Liver (tissue), 3 donors: ENCODE measurements at regions not wholly inside any gene's neighbourhood (a gene's known extent, or its start where the extent isn't known, plus 50 kb on each side); places are given as distances from the start of the nearest gene placed in this dataset.

Experiments used
- EGR1 ChIP-seq, 2 donors: IDR thresholded peaks; 2 replicates each; pipeline ENCODE4 v1.6.1; 2016 to 2018; ENCODE audit warnings: antibody characterized with exemption in 2 of 2, low read depth in 2 of 2
- HNF4A ChIP-seq, 2 donors: conservative IDR thresholded peaks; 2 replicates each; pipeline ENCODE4 v1.6.1; 2016; ENCODE audit warnings: antibody characterized with exemption in 2 of 2, mild to moderate bottlenecking in 2 of 2
- YY1 ChIP-seq: IDR thresholded peaks from 2 replicates; pipeline ENCODE4 v1.6.1; 2016; ENCODE audit warnings: antibody characterized with exemption, mild to moderate bottlenecking
- TF ChIP-seq, protein P1 (sequence below): fragments of 150-350 bp; IDR thresholded peaks from 2 replicates; pipeline ENCODE4 v1.5.1; 2017; ENCODE audit warnings: improper control_type of control experiment, low read depth, low read length; ENCODE audit not compliant: missing input control
- TF ChIP-seq, protein P2 (sequence below): IDR thresholded peaks from 2 replicates; pipeline ENCODE4 v1.6.1; 2016; ENCODE audit warnings: antibody characterized with exemption
- donor health status: healthy.
- donor health status: healthy.

DNA sequence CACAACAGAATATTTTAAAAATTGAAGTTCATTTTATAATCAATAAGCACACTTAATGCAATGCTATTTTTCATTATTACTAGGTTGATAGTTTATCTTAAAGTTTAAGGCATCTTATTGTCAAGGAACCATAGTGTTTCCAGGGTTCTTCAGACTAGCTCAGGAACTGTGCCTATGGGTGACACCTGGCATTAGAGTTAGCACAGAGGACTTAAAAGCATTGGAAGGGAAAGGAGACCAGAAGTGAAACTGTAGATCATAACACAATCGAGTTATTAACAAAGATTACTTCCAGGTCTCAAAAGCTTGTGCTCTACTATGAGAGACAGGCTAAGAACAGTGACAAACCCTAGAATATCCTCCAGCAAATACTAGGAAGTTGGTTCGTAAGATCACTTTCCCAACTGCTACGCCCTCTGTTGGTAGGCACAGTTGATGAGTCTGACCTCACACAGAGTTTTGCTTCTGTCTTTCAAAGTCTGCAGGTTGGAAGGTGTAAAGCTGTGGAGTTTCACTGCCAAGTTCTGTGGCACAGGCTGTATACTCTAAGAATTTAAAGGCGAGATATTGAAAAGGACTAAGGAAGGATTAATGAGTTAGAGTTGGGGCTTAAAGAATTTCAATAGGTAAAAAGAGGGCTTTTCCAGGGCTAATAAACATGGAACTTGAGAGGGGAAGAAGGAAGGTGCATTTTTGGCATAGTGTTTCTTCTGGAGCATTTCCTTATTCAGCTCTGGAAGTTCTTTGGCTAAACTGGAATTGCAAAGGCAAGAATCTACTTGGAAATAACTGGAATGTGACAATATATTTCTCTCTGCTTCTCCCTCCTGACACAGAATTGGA, 531.3 kb upstream of the JAG1 start:
- TF ChIP-seq, protein P1, sequence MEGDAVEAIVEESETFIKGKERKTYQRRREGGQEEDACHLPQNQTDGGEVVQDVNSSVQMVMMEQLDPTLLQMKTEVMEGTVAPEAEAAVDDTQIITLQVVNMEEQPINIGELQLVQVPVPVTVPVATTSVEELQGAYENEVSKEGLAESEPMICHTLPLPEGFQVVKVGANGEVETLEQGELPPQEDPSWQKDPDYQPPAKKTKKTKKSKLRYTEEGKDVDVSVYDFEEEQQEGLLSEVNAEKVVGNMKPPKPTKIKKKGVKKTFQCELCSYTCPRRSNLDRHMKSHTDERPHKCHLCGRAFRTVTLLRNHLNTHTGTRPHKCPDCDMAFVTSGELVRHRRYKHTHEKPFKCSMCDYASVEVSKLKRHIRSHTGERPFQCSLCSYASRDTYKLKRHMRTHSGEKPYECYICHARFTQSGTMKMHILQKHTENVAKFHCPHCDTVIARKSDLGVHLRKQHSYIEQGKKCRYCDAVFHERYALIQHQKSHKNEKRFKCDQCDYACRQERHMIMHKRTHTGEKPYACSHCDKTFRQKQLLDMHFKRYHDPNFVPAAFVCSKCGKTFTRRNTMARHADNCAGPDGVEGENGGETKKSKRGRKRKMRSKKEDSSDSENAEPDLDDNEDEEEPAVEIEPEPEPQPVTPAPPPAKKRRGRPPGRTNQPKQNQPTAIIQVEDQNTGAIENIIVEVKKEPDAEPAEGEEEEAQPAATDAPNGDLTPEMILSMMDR = peak; percentile 68
- no peak for TF ChIP-seq EGR1 (IDR thresholded peaks at IDR 0.05; ENCODE audit: low read depth in 2 of 2)
- no peak for TF ChIP-seq YY1
- no peak for TF ChIP-seq HNF4A (conservative IDR thresholded peaks at IDR 0.05)
- TF ChIP-seq, protein P2, sequence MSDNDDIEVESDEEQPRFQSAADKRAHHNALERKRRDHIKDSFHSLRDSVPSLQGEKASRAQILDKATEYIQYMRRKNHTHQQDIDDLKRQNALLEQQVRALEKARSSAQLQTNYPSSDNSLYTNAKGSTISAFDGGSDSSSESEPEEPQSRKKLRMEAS = no peak
